Hematopoietic multipotent progenitor cell (in vitro differentiated cells): ENCODE measurements at regions not wholly inside any gene's neighbourhood (a gene's known extent, or its start where the extent isn't known, plus 50 kb on each side); places are given as distances from the start of the nearest gene placed in this dataset.
A peak's percentile ranks its signal among the peaks of the same experiment; 100 is the strongest.
"Not testable (repeated sequence)": the region's sequence is repeated elsewhere in the genome, so short reads cannot be mapped to it uniquely, and the experiment has no call there.

ENCODE experiments used
- DNase-seq, 3 donors: peaks; one replicate each; pipeline ENCODE4 v3.0.0-alpha.2; 2011 to 2015; ENCODE audit warnings: low read depth in 2 of 3, low spot score in 2 of 3

DNA sequence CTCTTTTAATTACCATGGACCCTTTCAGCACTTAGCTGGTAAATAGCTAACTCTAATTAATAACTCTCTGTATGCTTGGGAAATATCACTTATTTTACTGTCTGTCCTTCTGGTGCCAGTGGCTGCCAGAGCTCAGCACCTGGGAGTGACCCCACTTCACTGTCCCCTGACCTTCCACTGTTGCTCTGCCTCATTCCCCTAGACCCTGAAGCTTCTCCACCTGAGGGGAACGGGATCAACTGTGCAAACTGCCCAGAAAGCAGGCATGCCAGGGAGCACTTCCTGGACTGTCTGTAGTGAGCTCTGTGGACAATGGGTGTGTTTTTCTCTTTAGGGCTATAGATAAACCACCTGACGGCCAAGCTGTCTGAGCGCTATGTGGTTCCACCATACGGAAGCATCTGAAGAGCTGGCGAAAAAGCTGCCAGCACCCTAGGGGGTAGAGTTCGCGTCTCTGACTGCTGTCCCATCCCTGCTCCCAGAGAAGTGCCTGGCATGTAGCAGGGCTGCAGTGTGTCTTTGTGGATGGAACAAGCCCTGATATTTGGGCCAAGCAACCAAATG is 106.3 kb upstream of the FOXA2 start:
- DNase-seq = no peak

DNA sequence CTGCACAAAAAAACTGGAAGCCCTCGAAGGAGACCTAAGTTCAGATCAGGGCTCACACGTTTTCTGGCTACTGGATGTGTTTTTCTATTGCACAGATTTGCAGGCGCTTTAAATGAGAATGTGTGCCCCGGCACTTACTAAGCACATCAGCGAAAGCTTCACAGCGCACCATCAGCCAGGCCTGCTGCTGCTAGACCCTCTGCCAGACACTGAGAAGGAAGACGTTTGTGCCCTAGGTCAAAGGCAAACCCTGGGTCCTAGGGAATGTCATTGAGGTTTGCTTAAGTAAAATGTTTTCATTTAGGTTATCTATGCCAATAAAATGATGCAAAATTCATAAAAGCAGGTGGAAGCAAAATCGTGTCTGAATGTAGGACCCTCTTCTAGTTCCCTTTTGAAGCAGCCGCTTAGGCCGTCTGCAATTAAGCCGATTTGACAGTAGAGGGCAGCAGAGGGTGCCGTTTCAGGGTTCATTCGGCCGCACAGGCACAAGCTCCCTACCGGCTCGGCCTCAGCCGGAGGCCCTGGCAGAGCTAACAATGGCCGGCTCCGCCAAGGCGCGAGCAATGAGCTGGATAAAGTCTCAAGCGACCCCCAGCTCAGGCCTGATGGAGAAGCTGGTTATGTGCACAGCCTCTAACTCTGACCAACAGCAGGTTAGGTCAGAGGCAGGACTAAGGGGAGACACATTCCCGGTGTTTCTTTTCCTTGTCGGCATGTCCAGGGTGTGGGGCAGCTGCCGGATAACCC is 107.2 kb upstream of the FOXA2 start:
- DNase-seq = peak in 2 of 3 donors; percentile 71 to 86

DNA sequence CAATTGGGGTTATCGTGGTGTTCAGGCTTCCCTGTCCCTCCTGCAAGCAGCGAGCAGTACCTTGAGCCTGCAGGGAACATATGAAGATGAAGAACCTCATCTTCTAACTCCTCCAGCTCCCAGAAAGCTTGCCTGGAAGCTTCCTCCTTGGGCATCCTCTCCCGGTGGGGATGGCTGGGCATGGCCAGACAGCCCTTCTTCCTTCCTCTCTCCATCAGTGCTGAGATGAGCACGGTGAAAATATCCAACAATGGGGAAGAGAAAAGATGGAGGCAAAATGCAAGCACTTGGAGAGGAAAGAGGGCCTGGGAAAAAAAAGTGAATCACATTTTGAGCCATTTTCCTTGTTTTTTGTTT is 107.7 kb upstream of the FOXA2 start:
- no peak for DNase-seq

GRCh38 chr20:22692620-22693019 is 108.2 kb upstream of the FOXA2 start:
- DNase-seq = not testable (repeated sequence)

GRCh38 chr20:22696759-22697158 is 112.4 kb upstream of the FOXA2 start:
- DNase-seq = no peak

- DNase-seq = no peak
Measured at GRCh38 chr20:22698259-22698842, 114.0 kb upstream of the FOXA2 start.

- DNase-seq = no peak
Measured at GRCh38 chr20:22699396-22699795, 115.0 kb upstream of the FOXA2 start.

- DNase-seq = no peak
Measured at GRCh38 chr20:22700367-22700766, 116.0 kb upstream of the FOXA2 start.

GRCh38 chr20:22701679-22702308 is 117.4 kb upstream of the FOXA2 start:
- DNase-seq = no peak

- no peak for DNase-seq
Measured at GRCh38 chr20:22703843-22704242, 119.5 kb upstream of the FOXA2 start.

GRCh38 chr20:22711971-22712755 is 127.8 kb upstream of the FOXA2 start:
- DNase-seq = no peak

GRCh38 chr20:22716821-22717351 is 132.5 kb upstream of the FOXA2 start:
- peak in 2 of 3 donors; percentile 82 to 94 for DNase-seq

- no peak for DNase-seq
Measured at GRCh38 chr20:22717466-22717865, 133.1 kb upstream of the FOXA2 start.

DNA sequence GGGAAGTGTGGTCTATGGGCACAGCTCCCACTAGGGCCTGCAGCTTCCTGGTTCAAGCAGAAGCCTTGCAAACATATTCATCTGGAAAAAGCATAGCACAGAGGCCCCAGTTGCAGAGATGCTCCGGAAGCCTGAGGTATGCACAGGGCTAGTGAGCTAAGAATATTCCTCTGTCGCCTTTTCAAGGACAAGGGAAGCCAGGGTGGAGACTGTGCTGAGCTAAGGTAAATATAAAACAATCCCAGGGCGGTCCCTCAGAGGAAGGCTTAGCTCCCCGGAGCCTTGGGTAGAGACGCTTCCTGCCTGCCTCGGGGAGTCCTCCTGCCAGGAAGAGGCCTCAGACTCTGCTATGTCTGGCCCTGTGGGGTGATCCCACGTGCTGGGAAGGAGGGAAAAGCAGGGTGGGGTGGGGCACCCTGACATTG is 134.8 kb upstream of the FOXA2 start:
- DNase-seq = no peak

DNA sequence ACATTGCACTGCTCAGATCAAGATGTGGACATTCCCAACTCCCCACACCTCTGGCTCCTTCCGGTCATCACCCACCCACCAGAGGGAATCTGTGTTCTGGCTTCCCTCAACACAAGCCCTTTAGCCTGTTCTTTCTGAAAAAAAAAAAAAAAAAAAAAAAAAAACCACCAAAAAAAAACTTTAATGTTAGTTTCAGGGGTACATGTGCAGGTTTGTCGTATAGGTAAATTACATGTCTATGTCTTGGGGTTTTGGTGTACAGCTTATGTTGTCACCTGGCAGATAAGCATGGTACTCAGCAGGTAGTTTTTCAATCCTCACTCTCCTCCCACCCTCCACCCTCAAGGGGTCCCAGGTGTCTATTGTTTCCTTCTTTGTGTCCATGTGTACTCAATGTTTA is 135.8 kb upstream of the FOXA2 start:
- no peak for DNase-seq

DNA sequence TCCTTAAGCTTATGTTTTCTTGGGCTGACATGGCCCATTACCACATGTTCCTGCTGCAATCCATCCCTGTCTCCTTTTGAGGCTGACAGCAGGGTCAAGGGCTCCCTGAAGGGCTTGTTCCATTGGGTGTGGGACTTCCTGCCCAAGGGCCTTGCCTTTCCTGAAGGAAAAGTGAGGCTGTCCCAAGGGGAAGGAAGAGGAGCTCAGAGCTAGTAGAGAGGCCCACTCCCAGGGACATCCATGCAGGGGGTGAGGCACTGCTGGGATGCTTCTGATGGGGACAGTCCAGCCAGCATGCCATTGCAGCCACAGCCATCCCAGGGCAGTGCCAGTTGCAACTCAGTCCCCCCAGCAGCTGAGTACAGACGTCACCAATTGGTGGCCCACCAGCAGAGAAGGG is 138.4 kb upstream of the FOXA2 start:
- no peak for DNase-seq

DNA sequence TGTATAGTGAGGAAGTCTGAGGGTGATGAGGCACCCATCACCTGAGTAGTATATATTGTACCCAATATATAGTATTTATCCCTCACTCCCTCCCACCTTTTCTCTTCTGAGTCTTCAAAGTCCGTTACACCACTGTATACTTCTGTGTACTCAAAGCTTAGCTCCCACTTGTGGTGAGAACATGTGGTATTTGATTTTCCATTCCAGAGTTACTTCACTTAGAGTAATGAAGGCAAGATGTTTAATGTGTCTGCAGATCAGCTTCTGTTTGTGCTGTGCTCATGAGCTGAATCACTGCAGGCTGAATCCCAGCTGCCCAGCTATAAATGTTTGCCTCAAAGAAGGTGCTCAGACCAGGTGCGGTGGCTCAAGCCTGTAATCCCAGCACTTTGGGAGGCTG is 139.3 kb upstream of the FOXA2 start:
- no peak for DNase-seq

- no peak for DNase-seq
Measured at GRCh38 chr20:22728146-22728745, 143.9 kb upstream of the FOXA2 start.

- DNase-seq = no peak
Measured at GRCh38 chr20:22729180-22729579, 144.8 kb upstream of the FOXA2 start.

GRCh38 chr20:22729616-22730236 is 145.4 kb upstream of the FOXA2 start:
- DNase-seq = no peak
